Right ventricle myocardium superior (tissue), 1 donor: ENCODE measurements at regions not wholly inside any gene's neighbourhood (a gene's known extent, or its start where the extent isn't known, plus 50 kb on each side); places are given as distances from the start of the nearest gene placed in this dataset.
"Not testable (repeated sequence)": the region's sequence is repeated elsewhere in the genome, so short reads cannot be mapped to it uniquely, and the experiment has no call there.

Experiments
- ATAC-seq: fragments of 200-7000 bp; cut with Tn5 transposase; one replicate; pipeline ENCODE4 v1.9.1; 2020; ENCODE audit warnings: mild to moderate bottlenecking; ENCODE audit not compliant: poor library complexity
- DNase-seq: peaks from one replicate; pipeline ENCODE4 v3.0.0-alpha.2; 2020
- intact Hi-C: fragments of 100-400 bp; cut with DNase I; formaldehyde crosslinking; loops from one replicate; pipeline ENCODE4 v1.11.2; 2022
- donor health status: DM: no; HTN: yes; CAD: no; lungs with severe emphysema.

- ATAC-seq, result no peak
- intact Hi-C loops, result no loop called here
- DNase-seq, result no peak
Observed at GRCh38 chr4:65265526-65265925, 404.8 kb downstream of the EPHA5 start.

- intact Hi-C loops, result no loop called here
- DNase-seq (no peak), ATAC-seq (no peak)
Observed at GRCh38 chr4:65259296-65259695, 411.0 kb downstream of the EPHA5 start.

GRCh38 chr4:65250916-65251315 is 419.4 kb downstream of the EPHA5 start:
- ATAC-seq, result no peak
- no peak for DNase-seq
- intact Hi-C loops, result no loop called here

GRCh38 chr4:65249111-65249510 is 421.2 kb downstream of the EPHA5 start:
- intact Hi-C loops, result no loop called here
- DNase-seq, result no peak
- no peak for ATAC-seq

- ATAC-seq, result no peak
- no peak for DNase-seq
- intact Hi-C loops, result no loop called here
Observed at GRCh38 chr4:65242156-65242846, 428.0 kb downstream of the EPHA5 start.

GRCh38 chr4:65241257-65241997 is 428.9 kb downstream of the EPHA5 start:
- no peak for DNase-seq
- intact Hi-C loops, result no loop called here
- no peak for ATAC-seq

- intact Hi-C loops, result no loop called here
- DNase-seq, result no peak
- ATAC-seq, result no peak
Observed at GRCh38 chr4:65234061-65234460, 436.2 kb downstream of the EPHA5 start.

- no peak for ATAC-seq
- intact Hi-C loops, result no loop called here
- no peak for DNase-seq
Observed at GRCh38 chr4:65227628-65228027, 442.7 kb downstream of the EPHA5 start.

- no peak for DNase-seq
- intact Hi-C loops, result no loop called here
- no peak for ATAC-seq
Observed at GRCh38 chr4:65223601-65224000, 446.7 kb downstream of the EPHA5 start.

- intact Hi-C loops, DNase-seq, ATAC-seq: not testable (repeated sequence)
Observed at GRCh38 chr4:65223074-65223473, 447.2 kb downstream of the EPHA5 start.

- ATAC-seq (no peak), DNase-seq (no peak)
- intact Hi-C loops, result no loop called here
Observed at GRCh38 chr4:65217179-65217578, 453.1 kb downstream of the EPHA5 start.

GRCh38 chr4:65202853-65203236 is 467.4 kb downstream of the EPHA5 start:
- ATAC-seq, result no peak
- intact Hi-C loops, result no loop called here
- DNase-seq, result no peak

- ATAC-seq (no peak), DNase-seq (no peak)
- intact Hi-C loops, result no loop called here
Observed at GRCh38 chr4:65202165-65202852, 468.0 kb downstream of the EPHA5 start.

- intact Hi-C loops, result no loop called here
- ATAC-seq (no peak), DNase-seq (no peak)
Observed at GRCh38 chr4:65195666-65196065, 474.6 kb downstream of the EPHA5 start.

- DNase-seq (no peak), ATAC-seq (no peak)
- intact Hi-C loops, result no loop called here
Observed at GRCh38 chr4:65195002-65195401, 475.3 kb downstream of the EPHA5 start.

GRCh38 chr4:65193985-65194384 is 476.3 kb downstream of the EPHA5 start:
- intact Hi-C loops, result no loop called here
- no peak for ATAC-seq
- DNase-seq, result no peak

- ATAC-seq (no peak), DNase-seq (no peak)
- intact Hi-C loops, result no loop called here
Observed at GRCh38 chr4:65190780-65191179, 479.5 kb downstream of the EPHA5 start.

GRCh38 chr4:65175585-65175984 is 494.7 kb downstream of the EPHA5 start:
- intact Hi-C loops, result no loop called here

GRCh38 chr4:65170768-65171514 is 499.3 kb downstream of the EPHA5 start:
- intact Hi-C loops, result no loop called here
- ATAC-seq (no peak), DNase-seq (no peak)

More at GRCh38 chr4:65175585-65175984, 494.7 kb downstream of the EPHA5 start:
- no peak for ATAC-seq
- DNase-seq, result no peak
